ENCODE measurements at regions not wholly inside any gene's neighbourhood (a gene's known extent, or its start where the extent isn't known, plus 50 kb on each side); places are given as distances from the start of the nearest gene placed in this dataset.
"Not testable (repeated sequence)": the region's sequence is repeated elsewhere in the genome, so short reads cannot be mapped to it uniquely, and the experiment has no call there.

- DNase-seq (ENCODE audit: low read depth, low spot score): no peak
- no peak overlapping the region for H3K4me3 ChIP-seq (ENCODE audit: low read depth, low read length)
- no peaks in the 10 kb centered on the region for H3K9me3 ChIP-seq (ENCODE audit: control insufficient read depth, insufficient read depth, low read length)
- H3K27me3 ChIP-seq (ENCODE audit: control insufficient read depth, insufficient read depth, low read length): no peaks in the 10 kb centered on the region
- no peak overlapping the region for H3K27ac ChIP-seq (ENCODE audit: low read depth, low read length)
- ChIA-PET POLR2A (no interaction called here), CTCF (interaction anchor here (0.5 to 0.8 kb wide), 3 partner anchors 32 to 168 kb away, joined by 4 to 5 read pairs (median 4); no protein-coding TSS in a partner anchor)
- no peak for TF ChIP-seq CTCF (IDR thresholded peaks at IDR 0.05; ENCODE audit: low read depth, low read length)
Measured at GRCh38 chr18:59038295-59039039, 101.2 kb upstream of the SEC11C start.

GRCh38 chr18:59039040-59039320 lies 100.7 kb upstream of the SEC11C start:
- H3K27ac ChIP-seq (ENCODE audit: low read depth, low read length); H3K9me3 ChIP-seq (ENCODE audit: control insufficient read depth, insufficient read depth, low read length); H3K27me3 ChIP-seq (ENCODE audit: control insufficient read depth, insufficient read depth, low read length); DNase-seq (ENCODE audit: low read depth, low spot score); H3K4me3 ChIP-seq (ENCODE audit: low read depth, low read length); POLR2A ChIA-PET: not testable (repeated sequence)
- CTCF ChIA-PET: interaction anchor here (0.5 kb wide), 1 partner anchor 41 kb away, joined by 5 read pairs; no protein-coding TSS in a partner anchor

GRCh38 chr18:59039449-59039848 lies 100.2 kb upstream of the SEC11C start:
- ChIA-PET CTCF (no interaction called here), POLR2A (no interaction called here)
- Histone ChIP-seq H3K9me3 (ENCODE audit: control insufficient read depth, insufficient read depth, low read length) (no peaks in the 10 kb centered on the region), H3K27ac (ENCODE audit: low read depth, low read length) (no peak overlapping the region), H3K27me3 (ENCODE audit: control insufficient read depth, insufficient read depth, low read length) (no peaks in the 10 kb centered on the region), H3K4me3 (ENCODE audit: low read depth, low read length) (no peak overlapping the region)
- no peak for DNase-seq (ENCODE audit: low read depth, low spot score)
- no peak for TF ChIP-seq CTCF (IDR thresholded peaks at IDR 0.05; ENCODE audit: low read depth, low read length)

GRCh38 chr18:59040770-59041148 lies 98.9 kb upstream of the SEC11C start:
- CTCF ChIA-PET: interaction anchor here (0.5 to 1.3 kb wide), 2 partner anchors 10 to 16 kb away, joined by 3 to 5 read pairs; no protein-coding TSS in a partner anchor

GRCh38 chr18:59041296-59041695 lies 98.4 kb upstream of the SEC11C start:
- CTCF ChIA-PET: interaction anchor here (0.5 to 1.4 kb wide), 3 partner anchors 9 to 73 kb away, joined by 3 to 9 read pairs (median 3); no protein-coding TSS in a partner anchor

More at GRCh38 chr18:59040770-59041148, 98.9 kb upstream of the SEC11C start:
- POLR2A ChIA-PET: interaction anchor here (0.5 kb wide), 1 partner anchor 18 kb away, joined by 4 read pairs; no protein-coding TSS in a partner anchor
- TF ChIP-seq CTCF (IDR thresholded peaks at IDR 0.05; ENCODE audit: low read depth, low read length): no peak
- no peak overlapping the region for H3K27ac ChIP-seq (ENCODE audit: low read depth, low read length)
- no peaks in the 10 kb centered on the region for H3K9me3 ChIP-seq (ENCODE audit: control insufficient read depth, insufficient read depth, low read length)
- no peak for DNase-seq (ENCODE audit: low read depth, low spot score)
- no peak overlapping the region for H3K4me3 ChIP-seq (ENCODE audit: low read depth, low read length)
- H3K27me3 ChIP-seq (ENCODE audit: control insufficient read depth, insufficient read depth, low read length): no peaks in the 10 kb centered on the region

More at GRCh38 chr18:59041296-59041695, 98.4 kb upstream of the SEC11C start:
- POLR2A ChIA-PET: no interaction called here
- Histone ChIP-seq H3K9me3 (ENCODE audit: control insufficient read depth, insufficient read depth, low read length) (no peaks in the 10 kb centered on the region), H3K27ac (ENCODE audit: low read depth, low read length) (no peak overlapping the region), H3K27me3 (ENCODE audit: control insufficient read depth, insufficient read depth, low read length) (no peaks in the 10 kb centered on the region), H3K4me3 (ENCODE audit: low read depth, low read length) (no peak overlapping the region)
- TF ChIP-seq CTCF (IDR thresholded peaks at IDR 0.05; ENCODE audit: low read depth, low read length): no peak
- no peak for DNase-seq (ENCODE audit: low read depth, low spot score)
